ENCODE measurements at regions not wholly inside any gene's neighbourhood (a gene's known extent, or its start where the extent isn't known, plus 50 kb on each side); places are given as distances from the start of the nearest gene placed in this dataset.

DNA sequence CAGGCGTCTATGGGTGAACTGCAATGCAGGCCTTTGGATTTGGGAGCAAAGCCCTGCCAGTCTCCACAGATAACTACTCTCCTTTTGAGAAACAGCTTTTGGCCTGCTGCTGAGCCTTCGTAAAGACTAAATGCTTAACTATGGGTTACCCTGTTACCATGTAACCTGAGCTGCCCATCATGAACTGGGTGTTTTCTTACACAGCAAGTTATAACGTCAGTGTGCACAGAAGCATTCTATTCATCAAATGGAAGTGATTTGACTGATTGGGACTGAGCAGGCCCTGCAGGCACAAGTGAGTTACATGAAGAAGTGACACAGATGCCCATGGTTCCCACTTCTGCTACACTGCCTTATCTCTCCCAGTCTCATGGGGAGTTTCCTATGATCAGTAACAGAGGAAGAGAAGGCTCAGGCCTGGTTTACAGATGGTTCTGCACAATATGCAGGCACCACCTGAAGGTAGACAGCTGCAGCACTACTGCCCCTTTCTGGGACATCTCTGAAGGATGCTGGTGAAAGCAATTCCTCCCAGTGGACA is 319.1 kb downstream of the CD83 start:
- Histone ChIP-seq H3K4me3 (ENCODE audit: low read depth, low read length) (no peak overlapping the region), H3K27me3 (ENCODE audit: control insufficient read depth, insufficient read depth, low read length) (no peaks in the 10 kb centered on the region), H3K36me3 (ENCODE audit: control insufficient read depth, insufficient read depth, low read length) (no peaks in the 10 kb centered on the region)
- TF ChIP-seq, protein P1, sequence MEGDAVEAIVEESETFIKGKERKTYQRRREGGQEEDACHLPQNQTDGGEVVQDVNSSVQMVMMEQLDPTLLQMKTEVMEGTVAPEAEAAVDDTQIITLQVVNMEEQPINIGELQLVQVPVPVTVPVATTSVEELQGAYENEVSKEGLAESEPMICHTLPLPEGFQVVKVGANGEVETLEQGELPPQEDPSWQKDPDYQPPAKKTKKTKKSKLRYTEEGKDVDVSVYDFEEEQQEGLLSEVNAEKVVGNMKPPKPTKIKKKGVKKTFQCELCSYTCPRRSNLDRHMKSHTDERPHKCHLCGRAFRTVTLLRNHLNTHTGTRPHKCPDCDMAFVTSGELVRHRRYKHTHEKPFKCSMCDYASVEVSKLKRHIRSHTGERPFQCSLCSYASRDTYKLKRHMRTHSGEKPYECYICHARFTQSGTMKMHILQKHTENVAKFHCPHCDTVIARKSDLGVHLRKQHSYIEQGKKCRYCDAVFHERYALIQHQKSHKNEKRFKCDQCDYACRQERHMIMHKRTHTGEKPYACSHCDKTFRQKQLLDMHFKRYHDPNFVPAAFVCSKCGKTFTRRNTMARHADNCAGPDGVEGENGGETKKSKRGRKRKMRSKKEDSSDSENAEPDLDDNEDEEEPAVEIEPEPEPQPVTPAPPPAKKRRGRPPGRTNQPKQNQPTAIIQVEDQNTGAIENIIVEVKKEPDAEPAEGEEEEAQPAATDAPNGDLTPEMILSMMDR (IDR thresholded peaks at IDR 0.05; ENCODE audit: insufficient read depth, low read length, severe bottlenecking) = no peak
- FAIRE-seq = no peak
- no peak for DNase-seq (ENCODE audit: low read depth)

DNA sequence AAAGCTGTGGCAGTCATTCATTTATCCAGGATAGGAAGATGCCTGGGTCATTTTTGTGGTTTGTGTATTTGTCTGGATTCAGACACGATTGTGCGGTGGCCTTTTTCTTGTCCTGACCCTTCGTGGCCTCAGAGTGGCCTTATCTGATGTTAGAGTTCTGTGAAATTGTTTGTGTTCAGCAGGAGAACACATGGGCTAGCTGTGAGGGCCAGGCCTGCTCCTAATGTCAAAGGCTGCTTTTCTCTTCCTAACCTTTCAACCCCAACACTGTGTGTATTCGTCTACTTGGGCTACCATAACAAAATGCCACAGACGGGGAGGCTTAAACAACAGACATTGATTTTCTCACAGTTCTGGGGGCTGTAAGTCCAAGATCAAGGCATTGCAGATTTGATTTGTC is 321.8 kb downstream of the CD83 start:
- DNase-seq (ENCODE audit: low read depth) = no peak
- FAIRE-seq = peak; percentile 13
- H3K36me3 ChIP-seq (ENCODE audit: control insufficient read depth, insufficient read depth, low read length) = no peaks in the 10 kb centered on the region
- TF ChIP-seq, protein P1 (IDR thresholded peaks at IDR 0.05; ENCODE audit: insufficient read depth, low read length, severe bottlenecking) = no peak
- H3K27me3 ChIP-seq (ENCODE audit: control insufficient read depth, insufficient read depth, low read length) = no peaks in the 10 kb centered on the region
- H3K4me3 ChIP-seq (ENCODE audit: low read depth, low read length) = no peak overlapping the region

DNA sequence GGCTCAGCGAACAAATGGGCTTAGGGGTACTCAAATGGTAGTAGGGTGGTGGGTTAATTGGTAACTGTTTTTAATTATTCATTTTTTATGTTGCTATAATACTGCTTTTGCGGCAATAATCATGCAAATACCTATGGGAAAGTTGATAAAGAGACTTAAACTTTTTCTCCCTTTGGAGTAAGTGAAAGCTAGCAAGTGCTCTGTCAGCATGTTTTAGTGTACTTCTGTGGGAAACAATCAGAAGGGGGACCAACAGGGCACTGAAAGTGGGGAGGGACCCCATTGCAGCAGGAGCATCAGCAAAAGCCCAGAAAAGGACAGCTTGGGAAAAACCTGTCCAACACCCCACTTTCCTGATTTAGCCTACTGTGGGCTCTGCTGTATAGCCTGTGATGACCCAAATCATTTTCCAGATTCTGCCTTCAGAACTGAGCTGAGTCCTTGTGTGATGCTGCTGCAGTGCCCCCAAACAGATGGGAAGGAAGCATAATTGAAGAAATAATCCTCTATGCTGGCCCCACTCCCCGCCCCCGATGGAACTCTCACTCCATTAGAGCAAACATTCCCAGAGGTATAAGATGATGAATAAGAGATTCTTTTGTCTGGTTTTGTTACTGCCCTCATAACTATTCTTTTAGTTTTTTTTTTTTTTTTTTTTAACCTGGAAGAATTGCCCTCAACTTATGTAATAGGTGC is 322.8 kb downstream of the CD83 start:
- Histone ChIP-seq H3K4me3 (ENCODE audit: low read depth, low read length) (no peak overlapping the region), H3K27me3 (ENCODE audit: control insufficient read depth, insufficient read depth, low read length) (no peaks in the 10 kb centered on the region), H3K36me3 (ENCODE audit: control insufficient read depth, insufficient read depth, low read length) (no peaks in the 10 kb centered on the region)
- no peak for DNase-seq (ENCODE audit: low read depth)
- FAIRE-seq = no peak
- TF ChIP-seq, protein P1 (IDR thresholded peaks at IDR 0.05; ENCODE audit: insufficient read depth, low read length, severe bottlenecking) = no peak

DNA sequence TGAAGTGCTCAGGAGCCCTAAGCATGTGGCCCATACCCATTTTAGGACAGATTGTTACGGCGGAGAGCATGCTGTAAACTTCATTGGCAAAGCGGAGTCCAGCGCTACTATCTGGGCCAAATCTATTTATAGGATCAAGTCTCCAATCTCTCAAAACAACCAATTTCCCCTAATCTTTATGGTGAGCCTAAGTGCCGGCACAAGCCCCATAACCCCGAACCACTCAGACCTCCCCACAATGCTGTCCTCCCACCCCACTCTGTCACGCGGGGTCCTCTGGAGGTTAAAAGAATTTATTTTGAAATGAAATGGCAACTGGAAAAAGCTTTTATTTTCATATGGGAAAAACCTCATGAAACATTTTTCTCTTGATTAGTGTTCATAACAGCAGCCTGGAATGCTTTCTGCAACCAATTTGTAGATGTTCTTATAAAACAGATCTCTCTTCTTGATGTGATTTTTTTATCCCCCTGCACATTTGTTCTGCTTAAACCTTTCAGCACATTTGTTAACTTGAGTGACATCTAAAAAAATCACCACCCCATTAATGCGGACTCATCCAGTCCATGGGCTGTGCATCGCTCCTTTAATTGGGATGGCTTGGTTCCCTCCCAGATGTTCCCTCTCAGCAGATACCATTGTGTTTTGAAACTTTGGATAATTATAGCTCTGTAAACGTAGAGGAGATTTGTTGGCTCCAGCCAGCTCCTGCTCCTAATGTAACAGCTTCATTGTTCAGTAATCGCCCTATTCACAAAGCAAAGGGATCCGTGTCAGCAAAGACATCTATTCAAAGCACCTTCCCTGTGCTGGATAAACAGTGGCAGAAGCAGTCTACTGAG is 323.6 kb downstream of the CD83 start:
- TF ChIP-seq, protein P1 (IDR thresholded peaks at IDR 0.05; ENCODE audit: insufficient read depth, low read length, severe bottlenecking) = no peak
- no peak for DNase-seq (ENCODE audit: low read depth)
- no peak for FAIRE-seq
- H3K27me3 ChIP-seq (ENCODE audit: control insufficient read depth, insufficient read depth, low read length) = no peaks in the 10 kb centered on the region
- no peak overlapping the region for H3K4me3 ChIP-seq (ENCODE audit: low read depth, low read length)
- H3K36me3 ChIP-seq (ENCODE audit: control insufficient read depth, insufficient read depth, low read length) = no peaks in the 10 kb centered on the region

DNA sequence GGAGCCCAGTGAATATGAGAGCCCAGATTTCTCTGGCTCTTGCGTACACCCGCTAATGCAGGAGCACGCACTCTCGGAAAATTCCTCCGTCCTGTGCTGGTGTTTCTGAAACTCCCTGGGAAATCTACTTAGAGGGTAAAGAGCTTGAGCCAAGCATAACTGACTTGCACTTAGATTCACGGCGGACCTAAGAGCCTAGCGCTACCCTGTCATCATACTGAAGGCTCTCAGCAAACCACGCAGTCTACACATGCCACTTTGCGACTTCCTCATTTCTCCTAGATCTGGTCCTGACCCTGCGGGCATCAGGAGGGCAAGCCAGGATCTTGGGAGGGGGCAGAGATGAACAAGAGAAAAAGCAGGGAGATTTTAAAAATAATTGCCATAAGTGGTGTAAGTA is 324.7 kb downstream of the CD83 start:
- TF ChIP-seq, protein P1 (IDR thresholded peaks at IDR 0.05; ENCODE audit: insufficient read depth, low read length, severe bottlenecking) = no peak
- Histone ChIP-seq H3K36me3 (ENCODE audit: control insufficient read depth, insufficient read depth, low read length) (no peaks in the 10 kb centered on the region), H3K27me3 (ENCODE audit: control insufficient read depth, insufficient read depth, low read length) (no peaks in the 10 kb centered on the region), H3K4me3 (ENCODE audit: low read depth, low read length) (no peak overlapping the region)
- DNase-seq (ENCODE audit: low read depth) (no peak), FAIRE-seq (no peak)
